Nephron progenitor cell (in vitro differentiated cells): ENCODE measurements at regions not wholly inside any gene's neighbourhood (a gene's known extent, or its start where the extent isn't known, plus 50 kb on each side); places are given as distances from the start of the nearest gene placed in this dataset.

Experiments
- DNase-seq: peaks from one replicate; pipeline ENCODE4 v3.0.0; 2021
- H3K27ac Mint-ChIP-seq: 2 replicates; pipeline ENCODE4 v1.8.0; 2021; ENCODE audit warnings: mild to moderate bottlenecking, moderate library complexity, mixed read lengths
- H3K27me3 Mint-ChIP-seq: 2 replicates; pipeline ENCODE4 v1.8.0; 2021; ENCODE audit warnings: mild to moderate bottlenecking, low read depth, mixed read lengths; ENCODE audit not compliant: poor library complexity
- H3K36me3 Mint-ChIP-seq: 2 replicates; pipeline ENCODE4 v1.8.0; 2021; ENCODE audit warnings: low read depth, mixed read lengths
- H3K4me1 Mint-ChIP-seq: 2 replicates; pipeline ENCODE4 v1.8.0; 2021; ENCODE audit warnings: mixed read lengths
- H3K4me3 Mint-ChIP-seq: 2 replicates; pipeline ENCODE4 v1.8.0; 2021; ENCODE audit warnings: mild to moderate bottlenecking, moderate library complexity, mixed read lengths
- H3K9me3 Mint-ChIP-seq: 2 replicates; pipeline ENCODE4 v1.8.0; 2021; ENCODE audit warnings: mild to moderate bottlenecking, moderate library complexity, mixed read lengths
- TF ChIP-seq, protein P1 (sequence below): fragments of 200-600 bp; sonication (generic); IDR thresholded peaks from 2 replicates; pipeline ENCODE4 v1.5.0; 2021; ENCODE audit warnings: antibody characterized with exemption

DNA sequence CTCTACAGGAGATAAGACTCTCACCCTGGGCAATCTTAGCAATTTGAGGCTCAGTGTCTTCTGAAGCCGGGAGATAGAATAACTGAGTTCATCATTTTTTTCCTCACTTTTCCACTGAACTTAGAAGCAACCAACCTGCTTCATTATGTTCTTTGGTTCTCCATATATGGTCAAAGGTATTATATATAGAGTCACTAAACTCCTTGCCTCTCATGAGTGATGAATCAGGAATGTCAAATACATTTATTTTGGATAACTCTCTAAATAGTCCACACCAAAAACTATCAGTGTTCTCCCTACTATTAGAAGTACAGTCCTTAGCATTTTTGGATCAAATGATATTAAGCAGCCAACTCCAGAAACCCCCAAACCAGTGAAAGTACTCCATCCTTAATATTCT, 421.5 kb upstream of the EPHA5 start:
- DNase-seq = no peak
- TF ChIP-seq, protein P1, sequence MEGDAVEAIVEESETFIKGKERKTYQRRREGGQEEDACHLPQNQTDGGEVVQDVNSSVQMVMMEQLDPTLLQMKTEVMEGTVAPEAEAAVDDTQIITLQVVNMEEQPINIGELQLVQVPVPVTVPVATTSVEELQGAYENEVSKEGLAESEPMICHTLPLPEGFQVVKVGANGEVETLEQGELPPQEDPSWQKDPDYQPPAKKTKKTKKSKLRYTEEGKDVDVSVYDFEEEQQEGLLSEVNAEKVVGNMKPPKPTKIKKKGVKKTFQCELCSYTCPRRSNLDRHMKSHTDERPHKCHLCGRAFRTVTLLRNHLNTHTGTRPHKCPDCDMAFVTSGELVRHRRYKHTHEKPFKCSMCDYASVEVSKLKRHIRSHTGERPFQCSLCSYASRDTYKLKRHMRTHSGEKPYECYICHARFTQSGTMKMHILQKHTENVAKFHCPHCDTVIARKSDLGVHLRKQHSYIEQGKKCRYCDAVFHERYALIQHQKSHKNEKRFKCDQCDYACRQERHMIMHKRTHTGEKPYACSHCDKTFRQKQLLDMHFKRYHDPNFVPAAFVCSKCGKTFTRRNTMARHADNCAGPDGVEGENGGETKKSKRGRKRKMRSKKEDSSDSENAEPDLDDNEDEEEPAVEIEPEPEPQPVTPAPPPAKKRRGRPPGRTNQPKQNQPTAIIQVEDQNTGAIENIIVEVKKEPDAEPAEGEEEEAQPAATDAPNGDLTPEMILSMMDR = no peak
- Mint-ChIP-seq H3K4me3 (no peak overlapping the region), H3K27ac (no peak overlapping the region), H3K9me3 (no peaks in the 10 kb centered on the region), H3K36me3 (no peaks in the 10 kb centered on the region), H3K4me1 (no peaks in the 10 kb centered on the region), H3K27me3 (no peaks in the 10 kb centered on the region)

DNA sequence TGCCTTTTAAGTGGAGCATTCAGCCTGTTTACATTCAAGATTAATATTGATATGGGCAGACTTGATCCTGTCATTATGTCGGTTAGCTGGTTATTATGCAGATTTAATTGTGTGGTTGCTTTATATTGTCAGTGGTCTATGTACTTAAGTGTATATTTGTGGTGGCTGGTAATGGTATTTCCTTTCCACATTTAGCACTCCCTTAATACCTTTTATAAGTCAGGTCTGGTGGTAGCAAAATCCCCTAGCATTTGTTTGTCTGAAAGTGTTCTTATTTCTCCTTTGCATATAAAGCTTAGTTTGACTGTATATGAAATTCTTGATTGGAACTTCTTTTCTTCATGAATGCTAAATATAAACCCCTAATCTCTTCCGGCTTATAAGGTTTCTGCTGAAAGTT, 403.7 kb upstream of the EPHA5 start:
- no peak for DNase-seq
- TF ChIP-seq, protein P1 = no peak
- no peaks in the 10 kb centered on the region for H3K36me3 Mint-ChIP-seq
- no peaks in the 10 kb centered on the region for H3K4me1 Mint-ChIP-seq
- H3K4me3 Mint-ChIP-seq = no peak overlapping the region
- H3K9me3 Mint-ChIP-seq = no peaks in the 10 kb centered on the region
- no peak overlapping the region for H3K27ac Mint-ChIP-seq
- H3K27me3 Mint-ChIP-seq = no peaks in the 10 kb centered on the region

GRCh38 chr4:66071911-66072310, 401.6 kb upstream of the EPHA5 start:
- no peak for DNase-seq
- Mint-ChIP-seq H3K36me3 (no peaks in the 10 kb centered on the region), H3K9me3 (no peaks in the 10 kb centered on the region), H3K27me3 (no peaks in the 10 kb centered on the region), H3K27ac (no peak overlapping the region), H3K4me1 (no peaks in the 10 kb centered on the region), H3K4me3 (no peak overlapping the region)
- TF ChIP-seq, protein P1 = no peak

- peaks cover 3% of the 10 kb centered on the region for H3K27me3 Mint-ChIP-seq
- no peak for DNase-seq
- H3K4me3 Mint-ChIP-seq = no peak overlapping the region
- TF ChIP-seq, protein P1 = no peak
- H3K9me3 Mint-ChIP-seq = no peaks in the 10 kb centered on the region
- no peaks in the 10 kb centered on the region for H3K36me3 Mint-ChIP-seq
- no peaks in the 10 kb centered on the region for H3K4me1 Mint-ChIP-seq
- no peak overlapping the region for H3K27ac Mint-ChIP-seq
These were observed 392.6 kb upstream of the EPHA5 start for GRCh38 chr4:66062921-66063320.

DNA sequence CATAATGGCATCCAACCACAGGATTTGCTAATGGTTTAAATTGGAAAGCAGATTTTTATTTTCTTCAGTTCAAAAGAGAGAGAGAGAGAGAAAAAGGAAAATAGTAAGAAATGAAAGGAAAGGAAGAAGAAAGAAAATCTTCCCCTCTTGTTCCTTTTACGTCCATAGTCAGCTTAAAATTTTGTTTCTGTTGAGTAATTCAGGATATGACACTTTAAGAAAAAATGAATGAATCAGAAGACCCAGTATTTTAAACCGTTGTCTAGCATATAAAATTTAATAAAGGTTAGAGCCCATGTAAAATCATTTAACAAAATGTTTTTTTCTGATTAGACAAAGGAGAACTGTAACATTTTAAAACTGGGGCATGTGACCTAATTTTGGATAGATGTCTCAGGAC, 391.8 kb upstream of the EPHA5 start:
- no peak for DNase-seq
- Mint-ChIP-seq H3K27ac (no peak overlapping the region), H3K9me3 (no peaks in the 10 kb centered on the region), H3K4me1 (no peaks in the 10 kb centered on the region), H3K36me3 (no peaks in the 10 kb centered on the region), H3K27me3 (peaks cover 3% of the 10 kb centered on the region), H3K4me3 (no peak overlapping the region)
- TF ChIP-seq, protein P1 = no peak

GRCh38 chr4:66059556-66059955, 389.3 kb upstream of the EPHA5 start:
- Mint-ChIP-seq H3K27me3 (no peaks in the 10 kb centered on the region), H3K4me3 (no peak overlapping the region), H3K36me3 (no peaks in the 10 kb centered on the region), H3K27ac (no peak overlapping the region), H3K9me3 (no peaks in the 10 kb centered on the region), H3K4me1 (no peaks in the 10 kb centered on the region)
- no peak for DNase-seq
- TF ChIP-seq, protein P1 = no peak
